ENCODE measurements at regions not wholly inside any gene's neighbourhood (a gene's known extent, or its start where the extent isn't known, plus 50 kb on each side); places are given as distances from the start of the nearest gene placed in this dataset.

- DNase-seq (ENCODE audit: low spot score): no peak
- Histone ChIP-seq H3K4me1 (replicated peaks) (no peaks in the 10 kb centered on the region), H3K27ac (peak overlapping the region in 1 of 2 donors; percentile 23), H3K27me3 (replicated peaks; ENCODE audit: insufficient read depth) (no peaks in the 10 kb centered on the region), H3K9me3 (no peaks in the 10 kb centered on the region), H3K36me3 (no peaks in the 10 kb centered on the region), H3K4me3 (no peak overlapping the region)
- intact Hi-C loops (cut with DNase I): no loop called here
- WGBS: 60% methylated on average over 9 of the region's 9 CpGs
- no peak for TF ChIP-seq CTCF (IDR thresholded peaks at IDR 0.05)
- TF ChIP-seq POLR2A (IDR thresholded peaks at IDR 0.05): no peak
- TF ChIP-seq POLR2AphosphoS5 (IDR thresholded peaks at IDR 0.05): no peak
These were observed 317.0 kb downstream of the CYP26B1 start for GRCh38 chr2:71830497-71831192.

- no peak for DNase-seq (ENCODE audit: low spot score)
- no peaks in the 10 kb centered on the region for H3K9me3 ChIP-seq
- intact Hi-C loops (cut with DNase I): no loop called here
- H3K36me3 ChIP-seq: no peaks in the 10 kb centered on the region
- H3K27me3 ChIP-seq (replicated peaks; ENCODE audit: insufficient read depth): no peaks in the 10 kb centered on the region
- H3K4me3 ChIP-seq: no peak overlapping the region
- no peak for TF ChIP-seq POLR2AphosphoS5 (IDR thresholded peaks at IDR 0.05)
- TF ChIP-seq POLR2A (IDR thresholded peaks at IDR 0.05): no peak
- TF ChIP-seq CTCF (IDR thresholded peaks at IDR 0.05): no peak
- WGBS: 91% methylated on average over 6 of the region's 6 CpGs
- H3K27ac ChIP-seq: no peak overlapping the region
- no peaks in the 10 kb centered on the region for H3K4me1 ChIP-seq (replicated peaks)
These were observed 318.7 kb downstream of the CYP26B1 start for GRCh38 chr2:71829008-71829407.

- no peaks in the 10 kb centered on the region for H3K9me3 ChIP-seq
- DNase-seq (ENCODE audit: low spot score): no peak
- no peak overlapping the region for H3K4me3 ChIP-seq
- no peak overlapping the region for H3K27ac ChIP-seq
- H3K4me1 ChIP-seq (replicated peaks): no peaks in the 10 kb centered on the region
- no peak for TF ChIP-seq CTCF (IDR thresholded peaks at IDR 0.05)
- no peak for TF ChIP-seq POLR2AphosphoS5 (IDR thresholded peaks at IDR 0.05)
- TF ChIP-seq POLR2A (IDR thresholded peaks at IDR 0.05): no peak
- 95% methylated on average over 7 of the region's 7 CpGs for WGBS
- intact Hi-C loops (cut with DNase I): no loop called here
- H3K36me3 ChIP-seq: no peaks in the 10 kb centered on the region
- no peaks in the 10 kb centered on the region for H3K27me3 ChIP-seq (replicated peaks; ENCODE audit: insufficient read depth)
These were observed 319.7 kb downstream of the CYP26B1 start for GRCh38 chr2:71827973-71828372.

- no peaks in the 10 kb centered on the region for H3K36me3 ChIP-seq
- H3K4me3 ChIP-seq: no peak overlapping the region
- no peak for DNase-seq (ENCODE audit: low spot score)
- no peak for TF ChIP-seq POLR2A (IDR thresholded peaks at IDR 0.05)
- TF ChIP-seq POLR2AphosphoS5 (IDR thresholded peaks at IDR 0.05): no peak
- TF ChIP-seq CTCF (IDR thresholded peaks at IDR 0.05): no peak
- H3K27ac ChIP-seq: no peak overlapping the region
- no peaks in the 10 kb centered on the region for H3K4me1 ChIP-seq (replicated peaks)
- WGBS: 96% methylated on average over 6 of the region's 6 CpGs
- H3K27me3 ChIP-seq (replicated peaks; ENCODE audit: insufficient read depth): no peaks in the 10 kb centered on the region
- intact Hi-C loops (cut with DNase I): no loop called here
- H3K9me3 ChIP-seq: no peaks in the 10 kb centered on the region
These were observed 320.1 kb downstream of the CYP26B1 start for GRCh38 chr2:71827524-71827901.

GRCh38 chr2:71826826-71827523 lies 320.7 kb downstream of the CYP26B1 start:
- no peak for DNase-seq (ENCODE audit: low spot score)
- Histone ChIP-seq H3K27me3 (replicated peaks; ENCODE audit: insufficient read depth) (no peaks in the 10 kb centered on the region), H3K4me3 (no peak overlapping the region), H3K27ac (no peak overlapping the region), H3K4me1 (replicated peaks) (no peaks in the 10 kb centered on the region), H3K9me3 (no peaks in the 10 kb centered on the region), H3K36me3 (no peaks in the 10 kb centered on the region)
- WGBS: 87% methylated on average over 5 of the region's 5 CpGs
- intact Hi-C loops (cut with DNase I): no loop called here
- TF ChIP-seq POLR2A (IDR thresholded peaks at IDR 0.05) (no peak), POLR2AphosphoS5 (IDR thresholded peaks at IDR 0.05) (no peak), CTCF (IDR thresholded peaks at IDR 0.05) (no peak)

Data from prostate gland (tissue), 2 donors.